B cell (primary cell): ENCODE measurements at regions not wholly inside any gene's neighbourhood (a gene's known extent, or its start where the extent isn't known, plus 50 kb on each side); places are given as distances from the start of the nearest gene placed in this dataset.

Experiments
- EZH2 ChIP-seq: IDR thresholded peaks from 2 replicates; pipeline ENCODE4 v1.6.1; 2012; ENCODE audit warnings: borderline replicate concordance, low read depth, mild to moderate bottlenecking, moderate library complexity, low read length; ENCODE audit not compliant: insufficient read depth, poor library complexity, severe bottlenecking
- TF ChIP-seq, protein P1 (sequence below): fragments of 200-600 bp; IDR thresholded peaks from one replicate; pipeline ENCODE4 v1.8.0; 2022; ENCODE audit warnings: antibody characterized with exemption, mild to moderate bottlenecking

DNA sequence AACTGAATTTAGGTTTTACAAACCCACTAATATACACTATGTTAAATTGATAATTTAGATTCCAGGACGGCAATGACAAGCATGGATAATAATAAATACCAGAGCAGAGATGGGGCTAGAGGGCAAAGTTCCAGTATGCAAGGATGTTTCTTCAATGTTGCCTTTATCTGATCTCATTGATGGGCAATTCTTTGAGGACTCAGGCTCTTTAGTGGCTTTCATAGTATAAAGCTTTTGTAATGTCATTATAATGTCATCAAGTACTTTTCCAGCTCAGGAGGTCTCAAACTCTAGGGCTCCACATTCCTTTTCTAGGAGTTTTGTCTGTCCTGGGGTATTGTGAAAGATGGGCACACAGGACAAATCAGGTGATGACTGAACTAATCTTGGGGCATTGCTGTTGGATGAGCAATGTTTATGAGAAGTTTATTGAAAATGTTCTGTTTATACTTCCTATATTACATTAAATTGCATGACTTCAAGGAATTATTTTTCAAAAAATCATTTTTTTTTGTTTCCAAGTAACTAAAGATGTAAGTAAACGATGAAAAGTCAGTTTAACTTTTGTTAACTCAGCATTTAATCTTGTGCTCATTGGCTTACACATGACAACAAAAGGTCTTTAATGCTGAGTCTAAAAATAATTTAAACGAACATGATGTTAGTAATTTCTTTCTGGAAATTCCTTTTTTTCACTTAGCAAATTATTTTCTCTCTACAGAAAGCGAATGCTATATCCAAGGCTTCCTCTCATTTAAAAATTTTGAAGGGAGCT, 116.4 kb downstream of the OXSM start:
- TF ChIP-seq, protein P1, sequence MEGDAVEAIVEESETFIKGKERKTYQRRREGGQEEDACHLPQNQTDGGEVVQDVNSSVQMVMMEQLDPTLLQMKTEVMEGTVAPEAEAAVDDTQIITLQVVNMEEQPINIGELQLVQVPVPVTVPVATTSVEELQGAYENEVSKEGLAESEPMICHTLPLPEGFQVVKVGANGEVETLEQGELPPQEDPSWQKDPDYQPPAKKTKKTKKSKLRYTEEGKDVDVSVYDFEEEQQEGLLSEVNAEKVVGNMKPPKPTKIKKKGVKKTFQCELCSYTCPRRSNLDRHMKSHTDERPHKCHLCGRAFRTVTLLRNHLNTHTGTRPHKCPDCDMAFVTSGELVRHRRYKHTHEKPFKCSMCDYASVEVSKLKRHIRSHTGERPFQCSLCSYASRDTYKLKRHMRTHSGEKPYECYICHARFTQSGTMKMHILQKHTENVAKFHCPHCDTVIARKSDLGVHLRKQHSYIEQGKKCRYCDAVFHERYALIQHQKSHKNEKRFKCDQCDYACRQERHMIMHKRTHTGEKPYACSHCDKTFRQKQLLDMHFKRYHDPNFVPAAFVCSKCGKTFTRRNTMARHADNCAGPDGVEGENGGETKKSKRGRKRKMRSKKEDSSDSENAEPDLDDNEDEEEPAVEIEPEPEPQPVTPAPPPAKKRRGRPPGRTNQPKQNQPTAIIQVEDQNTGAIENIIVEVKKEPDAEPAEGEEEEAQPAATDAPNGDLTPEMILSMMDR: no peak
- TF ChIP-seq EZH2: no peak
